GM19238 (cell line): ENCODE measurements at regions not wholly inside any gene's neighbourhood (a gene's known extent, or its start where the extent isn't known, plus 50 kb on each side); places are given as distances from the start of the nearest gene placed in this dataset.
"Not testable (repeated sequence)": the region's sequence is repeated elsewhere in the genome, so short reads cannot be mapped to it uniquely, and the experiment has no call there.

Source experiments
- DNase-seq: peaks from one replicate; pipeline ENCODE4 v3.0.0; 2011; ENCODE audit warnings: low spot score; ENCODE audit not compliant: insufficient read length

GRCh38 chr14:71240171-71240570 lies 332.9 kb downstream of the PCNX1 start:
- DNase-seq = no peak

GRCh38 chr14:71240866-71241520 lies 333.7 kb downstream of the PCNX1 start:
- DNase-seq = no peak

GRCh38 chr14:71242237-71242748 lies 335.0 kb downstream of the PCNX1 start:
- no peak for DNase-seq

DNA sequence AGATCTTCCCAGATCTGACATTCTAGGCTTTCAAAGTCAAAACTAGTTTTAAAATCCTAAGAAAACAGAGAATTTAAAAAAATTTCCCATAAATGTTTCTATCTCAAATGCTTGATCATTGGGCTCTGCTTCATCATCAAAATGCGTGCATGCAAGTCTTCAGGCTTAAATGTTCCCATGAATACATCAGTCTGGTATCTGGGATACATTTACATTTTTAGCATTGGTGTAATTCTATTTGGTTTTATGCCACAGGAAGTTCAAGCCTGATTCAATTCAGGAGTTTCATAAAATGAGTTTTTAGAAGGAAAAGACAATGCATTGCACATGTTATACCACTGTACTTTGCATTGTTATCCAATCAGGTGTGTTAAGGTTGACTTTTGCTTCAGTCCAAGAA lies 336.4 kb downstream of the PCNX1 start:
- DNase-seq = no peak

DNA sequence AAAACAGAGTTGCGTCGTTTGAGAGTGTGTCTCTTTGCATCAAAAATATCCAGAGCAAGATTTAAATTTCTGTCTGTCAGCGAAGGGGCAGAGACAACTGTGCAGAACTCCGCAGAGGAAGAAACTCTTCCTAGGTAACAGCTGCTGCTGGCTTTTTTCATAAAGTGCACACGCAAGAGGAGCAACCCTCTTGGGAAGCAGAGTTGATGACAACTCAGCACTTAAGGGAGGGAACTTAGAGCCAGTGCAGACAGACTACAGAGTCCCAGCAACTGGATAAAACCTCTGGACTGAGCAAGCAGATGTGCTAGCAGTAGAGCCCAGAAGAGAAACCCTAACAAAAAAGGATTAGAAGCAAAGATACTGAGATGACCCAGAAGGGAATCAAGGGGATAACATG lies 337.1 kb downstream of the PCNX1 start:
- no peak for DNase-seq

GRCh38 chr14:71245659-71246361 lies 338.6 kb downstream of the PCNX1 start:
- no peak for DNase-seq

GRCh38 chr14:71246539-71246938 lies 339.3 kb downstream of the PCNX1 start:
- DNase-seq = no peak

- no peak for DNase-seq
Observed at GRCh38 chr14:71247106-71247505, 339.8 kb downstream of the PCNX1 start.

DNA sequence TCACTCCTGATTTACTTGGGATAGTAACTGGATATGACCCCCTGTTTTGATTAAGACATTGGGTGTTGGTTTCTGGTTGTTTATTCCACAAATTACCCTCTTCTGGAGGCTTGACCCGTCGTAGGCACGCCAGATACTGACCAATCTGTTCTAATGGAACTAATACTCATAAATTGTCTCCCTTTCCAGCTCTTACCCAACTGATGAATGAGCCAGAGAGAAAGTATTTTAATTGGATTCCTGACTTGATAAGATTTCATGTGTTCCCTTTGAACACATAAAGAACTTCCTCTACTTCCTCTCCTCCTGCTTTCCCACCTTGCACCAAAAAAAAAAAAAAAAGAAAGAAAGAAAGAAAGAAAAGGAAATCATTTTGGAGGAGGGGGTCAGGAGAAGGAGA lies 340.9 kb downstream of the PCNX1 start:
- DNase-seq = no peak

DNA sequence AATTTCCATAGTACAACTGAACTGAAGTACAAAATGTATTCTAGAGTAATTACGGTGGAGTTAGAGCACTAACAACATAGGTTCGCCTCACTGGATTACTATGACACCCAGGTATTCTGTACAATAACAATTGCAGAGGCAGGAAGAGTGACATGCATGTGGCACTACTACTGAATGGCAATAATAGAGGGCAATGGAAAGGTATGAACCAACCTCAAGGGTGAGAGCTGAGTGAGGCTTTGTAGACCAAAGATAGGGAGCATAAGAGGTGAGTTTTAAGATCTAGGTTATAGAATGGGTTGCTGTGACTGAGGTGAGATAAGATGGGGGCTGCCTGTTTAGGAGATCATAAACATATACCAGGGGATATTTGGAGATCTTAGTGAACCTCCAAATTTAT lies 343.1 kb downstream of the PCNX1 start:
- DNase-seq = no peak

- DNase-seq = no peak
Observed at GRCh38 chr14:71250791-71251190, 343.5 kb downstream of the PCNX1 start.

GRCh38 chr14:71254091-71254719 lies 346.9 kb downstream of the PCNX1 start:
- DNase-seq = not testable (repeated sequence)

DNA sequence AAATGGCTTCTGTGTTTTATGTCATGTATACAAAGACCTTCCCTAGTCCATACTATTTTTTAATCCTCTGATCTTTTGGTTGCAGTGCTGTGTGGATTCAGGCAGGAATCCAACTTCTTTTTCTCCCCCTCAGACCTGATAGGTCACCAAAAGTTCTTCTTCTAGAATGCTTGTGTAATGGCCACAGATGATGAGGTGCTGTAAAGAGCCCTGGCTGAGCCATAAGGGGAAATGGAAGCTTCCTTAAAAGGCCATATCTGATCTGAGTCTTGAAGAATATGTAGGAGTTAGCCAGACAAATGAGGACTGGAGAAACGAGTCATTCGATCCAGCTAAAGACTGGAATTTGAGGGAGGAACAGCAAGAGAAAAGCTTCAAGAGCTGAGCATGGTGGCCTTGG lies 353.9 kb downstream of the PCNX1 start:
- no peak for DNase-seq

GRCh38 chr14:71262441-71262840 lies 355.2 kb downstream of the PCNX1 start:
- no peak for DNase-seq

DNA sequence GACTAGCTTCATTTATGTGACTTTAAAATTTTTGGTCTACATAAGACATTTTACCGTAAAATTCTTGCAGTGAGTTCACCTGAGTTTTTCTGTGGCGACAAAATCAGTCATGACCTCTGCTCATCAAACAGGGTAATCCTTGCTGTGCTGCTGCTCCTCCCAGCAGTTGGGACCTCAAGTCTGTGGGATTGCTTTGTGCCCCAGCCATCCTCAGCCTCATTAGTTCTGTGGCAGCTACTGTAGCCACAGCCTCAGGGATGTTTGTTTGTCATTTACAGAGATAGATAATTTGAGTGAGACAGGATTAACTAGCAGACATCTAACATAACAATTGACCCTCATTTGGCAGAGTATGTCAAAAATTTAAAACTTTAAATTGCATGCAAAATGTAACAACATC lies 357.0 kb downstream of the PCNX1 start:
- no peak for DNase-seq

- DNase-seq = no peak
Observed at GRCh38 chr14:71267007-71267513, 359.8 kb downstream of the PCNX1 start.

- no peak for DNase-seq
Observed at GRCh38 chr14:71267691-71268090, 360.4 kb downstream of the PCNX1 start.

DNA sequence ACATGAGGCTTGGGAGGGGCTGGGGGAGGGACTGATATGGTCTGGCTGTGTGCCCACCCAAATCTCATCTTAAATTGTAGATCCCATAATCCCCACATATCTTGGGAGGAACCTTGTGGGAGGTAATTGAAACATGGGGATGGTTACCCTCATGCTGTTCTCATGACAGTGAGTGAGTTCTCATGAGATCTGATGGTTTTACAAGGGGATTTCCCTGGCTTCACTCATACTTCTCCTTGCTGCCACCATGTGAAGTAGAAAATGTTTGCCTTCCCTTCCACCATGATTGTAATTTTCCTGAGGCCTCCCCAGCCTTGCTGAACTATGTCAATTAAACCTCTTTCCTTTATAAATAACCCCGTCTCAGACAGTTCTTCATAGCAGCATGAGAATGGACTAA lies 362.9 kb downstream of the PCNX1 start:
- no peak for DNase-seq

DNA sequence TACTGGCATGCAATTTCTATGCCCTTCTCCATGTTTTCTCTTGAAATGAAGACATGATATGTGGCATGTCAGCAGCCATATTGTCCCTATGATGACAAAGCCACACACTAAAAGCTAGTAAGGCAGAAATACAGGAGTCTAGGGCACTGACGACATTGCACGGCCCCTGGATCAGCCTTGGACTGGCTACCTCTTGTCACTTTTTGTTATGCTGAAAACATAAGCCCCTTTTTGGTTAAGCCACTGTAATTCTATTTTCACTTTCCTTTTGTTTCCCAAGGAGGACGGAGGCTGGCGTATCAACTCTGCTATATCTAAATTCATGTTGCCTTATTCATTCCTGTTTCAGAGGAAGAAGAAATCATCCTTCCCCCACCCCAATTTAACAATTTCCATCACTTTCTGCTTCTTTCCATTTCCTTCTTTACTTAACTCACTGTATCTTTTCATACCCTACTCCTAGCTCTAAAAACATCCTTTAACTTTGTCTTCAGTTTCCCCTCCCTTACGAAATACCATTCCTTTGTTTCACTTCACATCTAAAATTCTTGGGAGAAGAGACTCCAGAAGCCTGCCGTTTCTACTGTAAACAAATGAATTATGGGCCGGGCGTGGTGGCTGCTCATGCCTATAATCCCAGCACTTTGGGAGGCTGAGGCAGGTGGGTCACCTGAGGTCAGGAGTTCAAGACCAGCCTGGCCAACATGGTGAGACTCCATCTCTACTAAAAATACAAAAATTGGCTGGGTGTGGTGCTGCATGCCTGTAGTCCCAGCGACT lies 364.1 kb downstream of the PCNX1 start:
- no peak for DNase-seq

- no peak for DNase-seq
Observed at GRCh38 chr14:71273366-71273765, 366.1 kb downstream of the PCNX1 start.

GRCh38 chr14:71284048-71284447 lies 376.8 kb downstream of the PCNX1 start:
- no peak for DNase-seq

DNA sequence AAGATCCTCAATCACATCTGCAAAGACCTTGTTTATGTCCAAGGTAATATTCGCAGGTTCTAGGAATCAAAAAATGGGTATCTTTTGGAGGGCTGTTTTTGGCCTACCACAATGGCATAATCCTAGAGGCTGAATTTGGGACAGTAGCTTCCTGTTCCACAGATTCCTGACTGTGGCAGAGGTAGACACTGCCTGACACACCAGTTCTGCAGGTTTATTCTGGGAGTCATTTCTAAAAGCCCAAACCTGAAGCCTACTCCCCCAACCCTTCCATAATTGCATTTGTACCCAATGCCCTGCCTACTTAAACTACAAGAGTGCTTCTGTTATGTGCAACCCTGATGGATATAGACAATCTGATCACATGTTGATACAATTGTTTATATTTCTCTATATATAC lies 378.9 kb downstream of the PCNX1 start:
- no peak for DNase-seq
